NCI-H69 (cell line): ENCODE measurements at regions not wholly inside any gene's neighbourhood (a gene's known extent, or its start where the extent isn't known, plus 50 kb on each side); places are given as distances from the start of the nearest gene placed in this dataset.

Experiments used
- DNase-seq: peaks from one replicate; lab custom pipeline; 2025; lab: John Stamatoyannopoulos, UW

DNA sequence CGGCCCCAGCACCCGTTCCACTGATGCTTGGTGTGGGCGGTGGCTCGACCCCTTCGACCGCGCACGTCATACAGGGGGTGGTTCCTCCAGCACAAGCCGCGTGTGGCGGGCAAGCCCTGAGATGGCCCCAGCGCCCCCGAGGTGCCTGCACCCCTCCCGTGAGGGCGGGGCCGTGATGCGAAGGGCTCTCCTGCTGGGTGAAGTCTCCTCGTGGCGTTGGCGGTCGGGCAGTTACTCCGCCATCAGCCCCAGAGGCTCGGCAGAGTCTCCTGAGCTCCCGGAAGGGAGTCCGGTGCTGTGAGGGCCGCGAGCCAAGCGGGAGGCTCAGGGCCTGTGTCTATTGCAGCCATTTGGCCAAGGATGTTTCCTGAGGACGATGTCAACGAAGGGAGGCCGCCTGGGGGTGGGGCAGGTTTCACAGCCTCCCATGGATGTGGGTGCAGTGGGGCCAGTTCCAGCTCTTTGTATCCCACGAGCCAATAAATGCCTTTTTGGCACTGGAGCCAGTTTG, 78.1 kb upstream of the GALNT9 start:
- peak; percentile 57 for DNase-seq

DNA sequence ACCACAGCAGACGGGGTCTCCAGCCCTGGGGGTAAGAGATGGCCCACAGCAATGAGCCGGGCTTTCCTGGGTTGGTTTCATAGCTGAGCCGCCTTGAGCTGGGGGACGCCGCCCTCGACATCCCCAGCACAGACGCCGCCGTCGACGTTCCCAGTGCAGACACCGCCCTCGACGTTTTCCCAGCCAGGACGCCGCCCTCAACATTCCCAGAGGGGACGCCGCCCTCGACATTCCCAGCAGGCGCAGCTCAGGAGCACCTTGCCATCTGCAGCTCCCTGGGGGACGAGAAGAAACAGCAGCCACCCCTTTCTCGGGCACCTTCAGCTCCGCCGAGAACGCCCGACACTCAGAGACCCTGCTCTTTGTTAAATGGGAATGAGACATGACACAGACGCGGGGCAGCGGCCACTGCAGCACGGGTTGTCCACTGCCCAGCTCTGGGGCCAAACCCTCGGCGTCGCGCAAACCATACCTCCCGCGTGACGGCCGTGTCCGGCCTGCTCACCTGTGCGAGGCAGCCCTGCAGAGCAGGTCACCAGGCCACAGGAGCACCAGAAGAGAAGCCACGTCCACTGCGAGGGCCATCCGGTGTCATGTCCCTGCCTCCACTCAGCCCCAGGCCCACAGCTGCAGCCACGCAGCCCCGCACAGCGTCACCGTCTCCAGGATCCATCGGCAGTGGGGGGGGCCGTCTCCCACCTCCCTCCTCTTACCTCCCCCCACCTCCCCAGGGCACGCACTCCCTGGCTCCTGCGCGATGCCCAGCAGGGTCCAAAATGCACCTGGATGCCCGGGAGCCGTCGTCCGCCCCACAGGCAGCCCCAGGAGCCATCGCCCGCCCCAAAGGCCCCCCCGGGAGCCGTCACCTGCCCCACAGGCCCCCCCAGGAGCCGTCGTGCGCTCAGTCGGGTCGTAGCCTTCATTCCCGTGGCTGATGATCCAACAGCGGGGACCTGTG, 77.4 kb upstream of the GALNT9 start:
- DNase-seq = no peak

DNA sequence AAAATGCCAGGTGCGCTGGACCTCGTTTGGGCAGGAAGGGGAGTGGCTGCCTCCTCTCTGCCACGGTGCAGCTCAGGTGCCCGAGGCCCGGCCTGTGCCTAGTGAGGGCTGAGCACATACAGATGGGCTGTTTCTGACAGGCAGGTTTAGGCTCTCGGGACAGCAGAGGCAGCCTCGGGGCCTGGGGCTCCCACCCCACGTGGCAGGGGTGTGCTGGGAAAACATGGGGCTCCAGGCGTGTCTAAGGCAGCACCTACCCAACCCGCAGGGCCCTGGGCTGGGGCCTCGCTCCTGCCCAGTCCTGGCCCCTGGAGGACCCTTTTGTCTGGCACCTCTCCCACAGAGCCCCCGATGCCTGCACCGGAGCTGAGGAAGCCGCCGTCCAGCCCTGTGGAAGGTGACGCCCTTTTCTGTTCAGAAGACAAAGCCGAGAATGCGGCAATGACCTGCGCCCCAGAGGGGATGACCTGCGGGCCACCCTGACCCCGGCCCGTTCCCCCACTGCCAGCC, 76.4 kb upstream of the GALNT9 start:
- no peak for DNase-seq

DNA sequence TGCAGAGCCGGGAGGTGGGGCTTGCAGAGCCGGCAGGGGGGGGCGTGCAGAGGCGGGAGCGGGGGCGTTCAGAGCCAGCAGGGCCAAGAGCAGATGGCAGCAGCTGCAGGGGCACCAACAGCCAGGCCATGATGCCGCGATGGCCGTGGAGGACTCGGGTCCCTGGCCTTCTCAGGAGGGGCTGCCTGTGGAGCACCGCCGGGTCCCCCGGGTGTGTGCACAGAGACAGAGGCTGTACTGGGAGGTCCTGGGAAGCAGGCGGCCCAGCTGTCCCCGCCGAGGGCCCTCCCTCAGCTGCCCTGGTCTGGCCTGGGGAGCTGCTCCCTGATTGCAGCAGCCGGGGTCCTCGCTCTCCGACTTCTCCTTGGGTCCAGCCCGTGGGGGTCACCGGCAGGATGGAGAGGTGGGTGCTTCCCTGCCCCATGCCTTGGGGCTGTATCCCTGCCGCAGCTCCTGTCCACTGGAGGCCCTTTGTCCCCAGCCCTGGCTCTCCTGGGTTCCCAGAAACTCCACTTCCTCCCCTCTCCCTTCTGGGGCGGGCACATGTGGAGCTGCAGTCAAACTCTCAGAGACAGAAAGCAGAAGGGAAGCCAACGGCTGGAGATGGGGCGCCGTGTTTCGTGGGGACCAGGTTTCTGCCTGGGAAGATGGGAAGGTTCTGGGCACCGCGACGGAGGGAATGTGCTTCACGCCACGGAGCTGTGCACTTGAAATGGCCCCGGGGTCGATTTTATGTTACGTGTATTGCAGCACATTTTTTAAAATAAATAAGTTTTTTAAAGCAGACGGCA, 75.8 kb upstream of the GALNT9 start:
- no peak for DNase-seq

DNA sequence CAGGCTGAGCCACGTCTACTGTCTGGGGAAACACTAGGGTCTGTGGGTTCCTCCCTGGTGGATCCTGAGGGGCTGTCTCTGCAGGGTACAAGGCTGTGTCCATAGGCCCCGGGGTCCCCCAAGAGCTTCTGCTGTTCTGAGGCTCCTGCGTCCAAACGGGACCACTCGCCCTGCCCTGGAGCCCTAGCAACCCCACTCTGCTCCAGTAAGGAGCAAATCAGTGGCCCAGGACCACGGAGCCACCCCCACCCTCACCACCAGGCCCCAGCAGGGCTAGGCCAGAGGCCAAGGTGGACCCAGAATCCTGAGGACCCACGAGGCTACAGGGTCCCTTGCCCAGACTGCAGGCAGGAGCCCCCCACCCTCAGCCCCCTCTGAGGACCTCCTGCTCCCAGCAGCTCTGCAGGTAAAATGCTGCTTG, 75.1 kb upstream of the GALNT9 start:
- no peak for DNase-seq

DNA sequence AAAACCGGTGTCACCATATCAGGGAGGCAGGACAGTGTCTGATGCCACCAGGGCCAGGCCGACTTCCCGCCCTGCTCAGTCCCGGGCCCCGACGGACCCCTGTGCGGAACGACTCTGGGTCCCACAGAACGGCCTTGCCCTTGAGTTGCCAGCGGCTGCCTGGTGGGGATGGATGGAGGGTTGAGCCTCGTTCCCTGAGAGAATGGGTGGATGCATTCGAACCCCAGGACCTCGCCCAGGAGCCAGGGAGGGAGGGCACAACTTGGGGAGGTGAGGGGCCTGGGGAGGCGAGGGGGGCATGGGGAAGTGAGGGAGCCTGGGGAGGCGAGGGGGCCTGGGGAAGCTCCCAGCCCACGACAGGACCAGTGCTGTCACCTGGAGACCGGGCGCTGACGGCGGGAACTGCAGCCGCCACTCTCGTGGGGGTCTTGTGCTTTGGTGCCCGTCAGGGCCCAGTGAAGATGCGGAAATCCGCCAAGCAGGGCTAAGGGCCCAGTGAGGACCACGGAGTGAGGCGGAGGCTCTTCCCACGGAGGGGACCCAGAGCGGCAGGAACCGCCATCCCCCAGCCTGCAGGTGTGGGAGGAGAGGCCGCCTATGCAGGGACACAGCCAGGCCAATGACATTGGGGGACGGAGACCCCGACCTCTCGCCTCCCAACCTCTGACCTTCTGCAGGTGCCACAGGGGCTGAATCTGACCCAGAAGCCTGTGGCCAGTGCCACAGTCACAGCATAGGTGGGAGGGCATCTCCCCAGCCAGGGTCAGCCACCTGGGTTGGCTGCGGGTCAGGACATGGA, 74.4 kb upstream of the GALNT9 start:
- DNase-seq = no peak

DNA sequence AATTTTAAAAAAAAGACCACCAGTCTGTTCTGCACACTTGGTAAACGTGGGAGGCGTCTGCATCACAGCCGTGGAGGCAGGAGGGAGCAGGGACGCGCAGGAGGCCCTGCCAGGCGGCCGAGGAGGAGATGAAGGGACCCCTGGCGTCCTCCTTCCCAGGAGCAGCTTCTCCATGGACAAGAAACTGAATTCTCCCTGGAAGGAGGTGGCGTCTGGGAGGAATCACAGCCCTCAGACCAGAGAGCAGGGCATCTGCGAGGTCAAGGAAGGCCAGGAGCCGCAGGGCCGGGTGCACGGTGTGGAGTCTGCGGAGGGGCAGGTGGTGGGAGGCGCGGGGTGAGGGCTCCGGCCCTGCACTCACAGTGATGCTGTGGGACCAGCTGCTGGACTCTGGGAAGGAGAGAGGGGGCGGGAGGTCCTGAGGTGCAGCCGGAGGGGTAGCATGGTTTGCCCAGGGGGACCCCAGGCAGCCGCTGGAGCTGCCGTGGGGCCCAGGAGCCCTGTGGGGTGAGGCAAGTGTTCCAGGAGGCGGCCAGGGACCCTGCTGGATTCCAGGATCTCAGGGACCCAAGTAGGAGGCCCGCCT, 73.5 kb upstream of the GALNT9 start:
- DNase-seq = no peak

DNA sequence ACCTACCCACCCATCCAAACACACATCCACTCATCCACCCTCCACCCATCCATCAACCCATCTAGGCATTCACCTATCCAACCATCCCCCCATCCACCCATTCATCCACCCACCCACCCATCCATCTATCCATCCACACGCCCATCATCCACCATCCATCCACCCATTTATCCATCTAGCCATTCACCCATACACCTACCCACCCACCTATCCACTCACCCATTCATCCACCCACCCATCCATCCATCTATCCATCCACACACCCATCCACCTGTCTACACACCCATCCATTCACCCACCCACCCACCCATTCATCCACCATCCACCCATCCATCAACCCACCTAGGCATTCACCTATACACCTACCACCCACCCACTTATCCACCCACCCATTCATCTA, 72.6 kb upstream of the GALNT9 start:
- DNase-seq = no peak

DNA sequence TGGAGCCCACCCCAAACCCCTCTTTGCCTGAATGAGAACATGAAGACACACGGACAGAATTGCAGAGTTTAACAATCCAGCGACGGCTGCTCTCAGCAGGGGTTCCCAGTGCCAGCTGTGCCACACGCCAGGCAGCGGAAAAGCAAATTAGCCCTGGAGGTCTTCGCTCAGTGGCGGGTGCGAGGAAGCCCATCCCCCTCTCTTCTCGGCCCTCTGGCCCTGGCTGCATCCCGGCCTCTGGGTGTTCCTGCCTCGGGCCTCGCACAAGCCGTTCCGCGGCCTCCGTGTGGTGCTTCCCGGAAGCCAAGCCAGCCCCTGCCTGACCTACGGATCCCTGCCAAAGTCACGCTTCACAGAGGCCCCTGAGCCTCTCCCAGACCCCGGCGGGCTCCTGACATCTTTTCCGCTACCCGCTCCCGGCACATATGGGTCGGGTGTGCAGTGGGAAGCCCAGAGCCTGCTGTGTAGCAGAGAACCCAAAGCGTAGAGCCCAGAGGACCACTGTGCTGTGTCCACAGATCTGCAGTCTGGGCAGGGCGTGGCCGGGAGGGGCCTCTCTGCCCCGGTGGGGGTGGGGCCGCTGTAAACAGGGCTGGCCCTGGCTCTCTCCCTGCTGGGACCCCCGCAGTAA, 70.7 kb upstream of the GALNT9 start:
- peak; percentile 72 for DNase-seq

DNA sequence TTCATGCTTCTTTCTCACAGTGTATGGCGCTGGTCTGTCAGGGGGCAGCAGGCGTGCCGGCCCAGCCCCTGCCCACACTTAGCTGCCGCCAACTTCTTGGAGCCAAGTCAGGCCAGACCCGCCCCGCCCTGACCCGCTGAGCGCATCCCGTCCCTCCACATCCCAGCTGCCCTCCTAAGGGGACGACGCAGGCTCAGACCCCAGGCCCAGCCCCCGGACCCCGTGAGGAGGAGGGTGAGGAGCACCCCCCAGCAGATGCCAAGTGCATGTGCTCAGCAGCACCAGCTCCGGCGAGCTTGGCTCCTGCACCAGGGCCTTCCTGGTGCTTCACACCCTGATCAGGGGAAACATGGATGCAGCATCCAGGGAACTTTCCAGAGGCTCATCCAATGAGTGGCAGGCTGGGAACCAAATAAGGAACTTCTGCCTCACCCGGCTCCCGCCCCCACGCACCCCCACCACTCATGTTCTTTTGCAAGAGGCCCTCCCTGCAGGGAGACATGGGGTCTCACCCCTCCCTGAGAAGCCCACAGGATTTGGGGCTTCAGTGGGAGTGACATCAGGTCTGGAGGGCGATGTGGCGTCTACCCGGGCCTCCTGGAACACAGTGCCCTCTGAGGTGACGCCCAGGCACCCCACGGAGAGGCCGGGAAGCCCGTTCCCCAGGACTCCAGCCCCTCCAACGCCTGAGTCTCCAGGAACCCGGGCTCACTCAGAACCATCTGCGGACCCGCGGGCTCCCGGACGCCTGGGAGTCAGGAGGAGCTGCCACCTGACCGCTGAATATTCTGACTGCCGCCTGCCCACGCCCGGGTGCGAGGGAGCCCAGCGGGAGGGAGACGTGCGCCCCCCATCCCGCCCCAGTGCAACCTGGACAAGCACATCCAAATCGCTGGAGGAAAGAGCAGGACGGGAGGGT, 70.0 kb upstream of the GALNT9 start:
- no peak for DNase-seq

DNA sequence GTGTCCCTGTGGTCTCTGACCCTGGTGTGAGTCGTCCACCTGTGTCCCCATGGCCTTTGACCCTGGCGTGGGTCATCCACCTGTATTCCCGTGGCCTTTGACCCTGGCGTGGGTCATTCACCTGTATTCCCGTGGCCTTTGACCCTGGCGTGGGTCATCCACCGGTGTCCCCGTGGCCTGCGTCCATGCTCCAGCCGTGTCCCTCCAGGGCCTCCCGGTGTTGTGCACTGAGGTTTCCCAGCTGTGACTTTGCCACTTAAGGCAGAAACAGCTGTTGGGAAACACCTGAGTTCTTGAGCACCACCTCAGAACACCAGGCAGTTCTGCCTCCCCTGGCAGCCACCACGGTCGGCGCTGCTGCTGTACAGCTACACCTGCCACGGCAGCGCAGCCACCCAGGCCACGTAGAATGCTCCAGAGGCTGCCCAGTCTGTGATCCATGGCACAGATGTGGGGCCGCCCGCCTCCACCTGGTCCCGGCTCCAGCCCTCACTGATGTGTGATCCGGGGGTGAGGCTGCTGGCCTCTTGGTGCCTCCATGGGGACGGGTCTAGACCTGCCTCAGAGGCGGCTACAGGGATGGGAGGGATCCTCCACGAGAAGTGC, 69.1 kb upstream of the GALNT9 start:
- no peak for DNase-seq

DNA sequence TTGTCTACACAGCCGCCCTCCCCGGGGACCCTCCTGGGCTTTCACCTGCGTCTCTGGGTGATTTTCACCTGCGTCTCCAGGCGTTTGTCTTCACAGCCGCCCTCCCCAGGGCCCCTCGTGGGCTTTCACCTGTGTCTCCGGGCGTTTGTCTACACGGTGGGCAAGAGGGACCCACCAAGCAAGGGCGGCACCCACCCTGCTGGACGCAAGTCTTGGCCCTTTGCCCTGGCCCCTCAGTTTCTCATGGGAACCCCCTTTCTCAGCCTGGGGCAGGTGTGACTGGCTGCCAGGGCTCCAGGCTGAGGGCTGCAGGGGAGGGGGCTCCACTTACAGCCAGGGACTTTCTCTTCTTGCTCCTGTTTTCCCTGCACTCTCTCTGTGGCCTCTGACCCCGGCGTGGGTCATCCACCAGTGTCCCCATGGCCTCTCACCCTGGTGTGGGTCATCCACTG, 68.6 kb upstream of the GALNT9 start:
- no peak for DNase-seq

DNA sequence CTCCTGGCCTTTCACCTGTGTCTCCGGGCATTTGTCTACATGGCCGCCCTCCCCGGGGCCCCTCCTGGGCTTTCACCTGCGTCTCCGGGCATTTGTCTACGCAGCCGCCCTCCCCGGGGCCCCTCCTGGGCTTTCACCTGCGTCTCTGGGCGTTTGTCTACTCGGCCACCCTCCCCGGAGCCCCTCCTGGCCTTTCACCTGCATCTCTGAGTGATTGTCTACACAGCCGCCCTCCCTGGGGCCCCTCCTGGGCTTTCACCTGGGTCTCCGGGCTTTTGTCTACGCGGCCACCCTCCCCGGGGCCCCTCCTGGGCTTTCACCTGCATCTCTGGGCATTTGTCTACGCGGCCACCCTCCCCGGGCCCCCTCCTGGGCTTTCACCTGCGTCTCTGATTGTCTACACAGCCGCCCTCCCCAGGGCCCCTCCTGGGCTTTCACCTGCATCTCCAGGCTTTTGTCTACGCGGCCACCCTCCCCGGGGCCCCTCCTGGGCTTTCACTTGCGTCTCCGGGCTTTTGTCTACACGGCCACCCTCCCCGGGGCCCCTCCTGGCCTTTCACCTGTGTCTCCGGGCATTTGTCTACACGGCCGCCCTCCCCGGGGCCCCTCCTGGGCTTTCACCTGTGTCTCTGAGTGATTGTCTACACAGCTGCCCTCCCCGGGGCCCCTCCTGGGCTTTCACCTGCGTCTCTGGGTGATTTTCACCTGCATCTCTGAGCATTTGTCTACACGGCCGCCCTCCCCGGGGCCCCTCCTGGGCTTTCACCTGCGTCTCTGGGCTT, 68.0 kb upstream of the GALNT9 start:
- DNase-seq = peak; percentile 49

DNA sequence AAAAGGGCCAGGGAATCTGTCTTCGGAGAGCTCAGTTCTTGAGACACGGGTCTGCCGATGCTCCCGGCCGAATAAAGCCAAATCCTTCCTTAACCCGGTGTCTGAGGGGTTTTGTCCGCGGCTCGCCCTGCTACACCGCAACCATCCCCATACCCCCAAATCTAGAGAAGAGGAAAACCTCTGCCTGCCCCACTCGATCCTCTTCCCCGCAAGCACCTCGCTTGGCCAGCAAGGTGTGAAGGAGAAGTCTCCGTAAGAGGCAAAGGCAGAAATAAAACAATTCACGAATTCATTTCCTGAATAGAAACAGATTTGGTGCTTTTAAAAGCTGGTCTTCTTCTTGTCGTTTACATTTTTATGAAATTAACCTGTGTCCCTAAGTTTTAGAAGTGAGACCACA, 67.3 kb upstream of the GALNT9 start:
- DNase-seq = no peak

DNA sequence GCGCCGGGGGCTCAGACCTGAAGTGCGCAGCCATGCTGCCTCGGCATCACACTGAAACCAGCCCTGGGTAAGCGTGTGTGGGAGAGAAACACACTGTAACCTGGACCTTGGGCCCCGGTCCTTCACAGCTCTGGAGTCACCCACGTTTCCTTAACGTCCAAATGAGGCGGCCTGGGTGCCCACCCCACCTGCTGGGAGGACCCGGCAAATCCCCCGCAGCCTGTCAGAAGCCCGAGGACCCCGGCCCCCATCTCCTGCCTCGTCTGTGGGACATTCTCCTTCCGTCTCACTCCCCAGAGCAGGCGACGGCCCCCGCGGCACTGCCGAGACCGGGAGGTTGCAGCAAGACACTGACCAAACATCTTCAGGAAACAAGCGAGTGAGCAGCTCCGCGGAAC, 66.5 kb upstream of the GALNT9 start:
- DNase-seq = no peak

DNA sequence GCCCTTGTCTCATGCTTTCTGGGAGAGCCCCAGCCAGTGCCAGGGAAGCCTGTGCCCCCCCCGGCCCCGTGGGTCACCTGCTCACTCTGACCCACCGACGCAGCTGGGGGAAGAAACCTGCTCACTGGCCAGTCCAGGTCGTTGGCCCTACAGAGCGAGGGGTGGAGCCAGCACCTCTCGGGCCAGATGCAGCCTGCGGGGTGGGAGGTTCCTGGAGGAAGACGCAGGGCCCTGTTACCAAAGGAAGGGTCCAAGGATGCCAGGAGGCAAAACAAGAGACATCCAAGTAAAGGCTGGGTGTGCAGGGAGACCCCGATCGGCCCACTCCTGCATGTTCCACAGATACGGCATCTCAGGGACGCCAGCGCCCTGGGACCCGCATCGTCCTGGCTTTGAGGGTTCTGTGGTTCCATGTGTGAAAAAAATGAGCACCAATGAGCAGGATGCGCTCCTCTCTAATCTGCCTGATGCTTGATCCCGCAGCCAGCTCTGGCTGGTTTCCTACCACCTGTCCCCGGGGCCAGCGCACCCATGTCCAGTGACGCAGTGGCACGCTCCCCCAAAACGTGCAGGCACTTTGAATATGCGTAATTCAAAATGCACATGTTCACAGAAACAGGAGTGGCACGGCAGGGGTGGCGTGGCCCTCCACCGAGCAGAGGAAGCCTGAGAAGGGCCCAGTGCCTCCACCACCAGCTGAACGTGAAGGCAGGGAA, 66.0 kb upstream of the GALNT9 start:
- no peak for DNase-seq

DNA sequence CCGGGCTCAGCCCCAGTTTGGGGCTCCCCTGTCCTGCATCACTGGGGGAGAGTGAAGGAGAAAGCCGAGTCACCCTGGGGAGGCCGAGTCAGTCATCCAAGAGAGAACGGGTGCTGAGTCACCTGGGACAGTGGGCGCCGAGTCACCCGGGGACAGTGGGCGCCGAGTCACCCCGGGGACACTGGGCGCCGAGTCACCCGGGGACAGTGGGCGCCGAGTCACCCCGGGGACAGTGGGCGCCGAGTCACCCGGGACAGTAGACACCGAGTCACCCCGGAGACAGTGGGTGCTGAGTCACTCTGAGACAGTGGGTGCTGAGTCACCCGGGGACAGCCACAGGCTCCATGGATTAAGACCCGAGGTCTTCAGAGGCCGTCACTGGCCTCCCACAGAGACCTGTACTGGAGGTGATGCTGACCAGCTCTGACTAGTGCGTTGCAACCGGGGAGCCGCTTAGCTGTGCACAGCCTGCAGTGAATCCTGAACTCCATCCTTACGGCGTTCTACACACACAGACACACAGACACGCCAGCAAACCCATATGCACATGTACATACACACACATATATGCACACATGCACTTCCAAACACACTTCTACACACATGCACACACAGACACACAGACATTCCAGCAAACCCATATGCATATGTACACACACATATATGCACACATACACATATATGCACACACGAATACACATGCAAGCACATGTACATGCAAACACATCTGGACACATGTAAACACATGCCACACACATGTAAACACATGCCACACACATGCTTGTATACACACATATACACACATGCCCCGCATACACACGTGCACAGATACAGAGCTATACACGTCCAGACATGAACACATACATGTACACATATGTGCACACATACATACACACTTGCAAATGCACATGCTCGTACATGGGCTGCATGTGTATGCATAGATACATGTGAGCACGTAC, 64.9 kb upstream of the GALNT9 start:
- DNase-seq = no peak
